ENCODE measurements at regions not wholly inside any gene's neighbourhood (a gene's known extent, or its start where the extent isn't known, plus 50 kb on each side); places are given as distances from the start of the nearest gene placed in this dataset.

DNA sequence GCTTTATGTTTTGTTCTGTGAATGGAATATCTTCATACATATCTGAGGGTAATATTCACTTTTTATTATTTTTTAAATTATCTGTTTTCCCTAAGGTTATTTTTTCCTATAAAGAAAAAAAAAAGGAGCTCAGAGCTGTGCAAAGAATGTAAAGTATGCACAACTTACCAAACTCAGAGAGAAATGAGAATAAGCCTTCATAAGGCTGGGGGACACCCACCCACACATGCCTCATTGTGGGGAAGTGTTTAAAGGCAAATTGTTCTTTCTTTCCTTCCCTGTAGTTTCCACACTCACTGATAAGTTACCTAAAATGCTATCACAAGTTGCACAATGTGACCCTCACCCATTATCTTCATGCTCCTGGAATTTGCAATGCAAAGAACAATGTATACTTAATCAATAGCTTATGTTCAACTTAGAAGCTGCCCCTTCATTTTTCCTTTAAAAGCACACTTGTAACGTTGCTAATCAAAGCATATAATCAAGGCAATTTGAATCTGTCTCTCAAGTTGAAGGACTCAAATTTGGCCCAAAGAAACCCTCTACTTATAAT lies 108.1 kb downstream of the GNAT3 start:
- in situ Hi-C loops (cut with HindIII; ENCODE audit: low sequenced_read_pairs): no loop called here
- no peak for DNase-seq (ENCODE audit: low spot score)

DNA sequence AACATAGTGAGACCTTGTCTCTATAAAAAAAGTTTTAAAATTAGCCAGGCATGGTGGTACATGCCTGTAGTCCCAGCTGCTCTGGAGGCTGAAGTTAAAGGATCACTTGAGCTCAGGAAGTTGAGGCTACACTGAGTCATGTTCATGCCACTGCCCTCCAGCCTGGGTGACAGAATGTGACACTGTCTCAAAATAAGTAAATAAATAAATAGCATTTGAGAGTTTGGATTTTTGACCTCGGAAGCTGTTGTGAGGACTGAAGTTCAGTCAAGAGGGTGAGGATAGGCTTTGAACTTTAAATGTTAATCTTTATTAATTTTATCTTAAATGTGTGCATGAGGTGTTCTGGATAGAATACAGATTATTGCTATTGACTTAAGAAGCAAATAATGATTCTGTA lies 110.2 kb downstream of the GNAT3 start:
- in situ Hi-C loops (cut with HindIII; ENCODE audit: low sequenced_read_pairs): no loop called here
- DNase-seq (ENCODE audit: low spot score): no peak

- DNase-seq (ENCODE audit: low spot score): no peak
- in situ Hi-C loops (cut with HindIII; ENCODE audit: low sequenced_read_pairs): no loop called here
These were observed 118.1 kb downstream of the GNAT3 start for GRCh38 chr7:80393786-80394185.

GRCh38 chr7:80392229-80393169 lies 119.4 kb downstream of the GNAT3 start:
- in situ Hi-C loops (cut with HindIII; ENCODE audit: low sequenced_read_pairs): no loop called here

GRCh38 chr7:80387634-80388193 lies 124.2 kb downstream of the GNAT3 start:
- in situ Hi-C loops (cut with HindIII; ENCODE audit: low sequenced_read_pairs): no loop called here

More at GRCh38 chr7:80392229-80393169, 119.4 kb downstream of the GNAT3 start:
- peak; percentile 52 for DNase-seq (ENCODE audit: low spot score)

GRCh38 chr7:80386686-80387085 lies 125.2 kb downstream of the GNAT3 start:
- in situ Hi-C loops (cut with HindIII; ENCODE audit: low sequenced_read_pairs): no loop called here
- no peak for DNase-seq (ENCODE audit: low spot score)

More at GRCh38 chr7:80387634-80388193, 124.2 kb downstream of the GNAT3 start:
- no peak for DNase-seq (ENCODE audit: low spot score)

DNA sequence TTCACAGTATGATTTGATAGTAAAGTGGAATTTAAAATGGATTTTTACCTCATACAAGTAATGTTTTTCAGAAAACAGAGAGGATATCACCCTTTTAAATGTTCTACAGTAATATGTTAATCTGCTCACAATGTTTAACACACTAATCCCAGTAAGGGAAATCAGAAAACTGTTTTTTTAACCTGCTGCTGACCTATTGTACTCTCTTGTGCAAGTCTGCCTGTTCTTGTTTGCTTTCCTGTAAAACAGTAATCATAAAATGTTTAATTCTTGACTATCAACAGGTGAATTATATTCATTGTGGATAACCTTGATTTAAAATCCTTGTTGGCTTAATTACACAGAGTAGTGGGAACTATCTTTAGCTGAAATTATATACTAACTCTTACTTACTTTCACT lies 126.4 kb downstream of the GNAT3 start:
- in situ Hi-C loops (cut with HindIII; ENCODE audit: low sequenced_read_pairs): no loop called here
- DNase-seq (ENCODE audit: low spot score): no peak

DNA sequence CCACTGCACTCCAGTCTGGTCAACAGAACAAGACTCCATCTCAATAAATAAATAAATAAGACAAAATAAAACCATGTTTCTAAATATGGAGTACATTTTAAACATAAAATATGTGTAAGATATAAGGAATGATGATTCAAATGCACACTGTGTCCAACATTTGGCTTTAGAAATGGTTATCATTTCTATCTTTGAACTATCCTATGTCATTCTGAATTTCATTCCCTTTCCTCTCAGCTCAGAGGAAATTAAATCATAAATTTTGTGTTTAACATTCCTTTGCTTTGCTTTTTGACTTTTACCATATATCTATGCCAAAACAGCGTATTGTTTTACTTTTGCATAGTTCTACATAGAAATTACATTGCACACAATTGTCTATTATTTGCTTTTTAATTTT lies 130.9 kb downstream of the GNAT3 start:
- no peak for DNase-seq (ENCODE audit: low spot score)
- in situ Hi-C loops (cut with HindIII; ENCODE audit: low sequenced_read_pairs): no loop called here

DNA sequence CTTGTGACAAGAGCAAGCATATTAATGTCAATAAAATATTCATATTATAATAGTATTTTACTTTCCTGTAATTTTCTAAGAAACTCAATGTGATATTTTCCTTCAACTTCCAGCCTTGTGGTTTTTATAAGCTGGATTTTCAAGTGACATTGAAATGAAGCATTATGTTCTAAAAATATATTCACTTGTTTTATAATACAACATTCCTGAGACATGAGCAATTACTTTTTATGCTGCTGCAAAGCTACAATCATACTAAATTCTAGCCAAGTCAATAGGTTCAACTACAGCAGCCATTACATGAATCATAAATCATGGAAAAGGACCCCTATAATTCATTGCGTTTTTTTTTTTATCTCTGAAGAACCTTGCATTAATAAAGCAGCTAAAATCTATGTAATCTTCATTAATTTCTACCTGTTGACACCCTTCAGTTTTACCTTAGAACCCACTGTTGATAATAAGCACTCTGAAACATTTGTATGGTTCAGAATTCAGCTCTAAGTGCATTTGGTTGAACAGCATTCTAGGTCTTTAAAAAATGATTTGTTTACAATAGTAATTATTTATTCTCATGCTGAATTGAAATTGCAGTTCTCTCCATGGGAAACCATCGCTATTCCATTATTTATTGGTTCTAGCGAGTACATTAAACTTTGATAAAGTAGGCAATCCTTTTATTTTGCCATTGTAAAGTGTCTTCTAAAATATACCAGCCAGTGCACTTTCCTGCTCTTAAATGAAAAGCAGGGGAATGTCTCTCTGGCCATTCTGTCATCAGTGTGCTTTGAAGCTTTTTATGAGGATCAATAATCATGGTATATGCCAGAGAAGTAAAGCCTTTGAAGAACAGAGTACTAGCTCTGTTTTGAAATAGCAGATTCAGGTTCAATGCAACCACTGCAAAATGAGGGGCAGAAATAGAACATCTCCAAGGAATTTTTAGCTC lies 132.6 kb downstream of the GNAT3 start:
- no peak for DNase-seq (ENCODE audit: low spot score)
- in situ Hi-C loops (cut with HindIII; ENCODE audit: low sequenced_read_pairs): no loop called here

DNA sequence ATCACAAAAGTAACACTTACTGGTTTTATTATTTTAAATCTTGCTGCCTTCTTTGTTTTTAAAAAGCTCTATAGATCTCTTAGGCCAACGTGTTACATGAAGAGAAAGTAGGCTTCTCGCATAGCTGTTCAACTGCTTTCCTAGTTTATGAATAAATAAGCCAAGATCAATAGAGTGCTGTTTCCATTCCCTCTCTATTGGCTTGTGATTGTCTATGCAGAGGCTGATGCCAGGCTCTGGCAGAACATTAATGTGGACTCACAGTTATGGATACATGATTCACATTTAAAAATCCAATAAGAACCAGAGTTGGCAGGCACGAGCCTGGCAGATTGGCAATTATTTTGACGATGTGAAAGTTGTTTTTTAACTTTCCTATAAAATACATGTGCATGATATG lies 137.5 kb downstream of the GNAT3 start:
- in situ Hi-C loops (cut with HindIII; ENCODE audit: low sequenced_read_pairs): no loop called here
- DNase-seq (ENCODE audit: low spot score): no peak

- no peak for DNase-seq (ENCODE audit: low spot score)
- in situ Hi-C loops (cut with HindIII; ENCODE audit: low sequenced_read_pairs): no loop called here
These were observed 138.3 kb downstream of the GNAT3 start for GRCh38 chr7:80373429-80374032.

DNA sequence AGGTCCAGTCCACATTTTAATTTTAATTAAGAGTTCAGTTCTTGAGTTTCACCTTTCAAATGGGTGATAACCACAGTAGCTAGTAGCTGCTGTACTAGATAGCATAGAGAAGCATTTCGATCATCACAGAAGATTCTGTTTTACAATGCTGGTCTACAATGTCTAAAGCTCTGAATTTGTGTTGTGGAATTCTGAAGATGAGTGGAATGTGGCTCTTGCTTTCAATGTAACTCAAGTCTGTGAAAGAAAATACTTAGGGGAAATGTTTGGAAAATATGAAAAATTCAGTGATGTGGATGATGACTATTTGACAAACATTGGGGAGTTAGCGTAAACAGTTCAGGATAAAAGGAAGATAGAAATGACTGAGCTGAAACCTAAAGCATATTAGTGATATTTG lies 139.4 kb downstream of the GNAT3 start:
- DNase-seq (ENCODE audit: low spot score): no peak
- in situ Hi-C loops (cut with HindIII; ENCODE audit: low sequenced_read_pairs): no loop called here

- in situ Hi-C loops (cut with HindIII; ENCODE audit: low sequenced_read_pairs): no loop called here
- DNase-seq (ENCODE audit: low spot score): no peak
These were observed 141.3 kb downstream of the GNAT3 start for GRCh38 chr7:80370587-80370986.

DNA sequence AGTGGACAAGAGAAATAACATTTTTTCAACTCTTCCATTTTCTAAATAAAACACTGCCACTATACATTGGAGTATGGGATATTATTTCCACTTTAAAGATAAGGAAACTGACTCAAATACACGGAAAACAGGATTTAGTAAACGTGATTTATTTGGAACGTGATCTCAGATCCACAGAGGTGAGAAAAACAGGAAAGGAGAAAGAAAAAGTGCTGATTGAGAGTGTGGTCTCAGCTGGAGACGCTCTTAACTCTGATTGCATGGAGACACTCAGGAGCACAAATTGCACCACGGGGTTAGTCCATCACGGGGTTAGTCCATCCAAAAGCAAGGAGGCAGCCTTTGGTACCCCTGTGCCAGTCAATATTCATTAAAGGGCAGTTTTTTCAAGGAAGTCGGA lies 142.5 kb downstream of the GNAT3 start:
- DNase-seq (ENCODE audit: low spot score): no peak
- in situ Hi-C loops (cut with HindIII; ENCODE audit: low sequenced_read_pairs): no loop called here

DNA sequence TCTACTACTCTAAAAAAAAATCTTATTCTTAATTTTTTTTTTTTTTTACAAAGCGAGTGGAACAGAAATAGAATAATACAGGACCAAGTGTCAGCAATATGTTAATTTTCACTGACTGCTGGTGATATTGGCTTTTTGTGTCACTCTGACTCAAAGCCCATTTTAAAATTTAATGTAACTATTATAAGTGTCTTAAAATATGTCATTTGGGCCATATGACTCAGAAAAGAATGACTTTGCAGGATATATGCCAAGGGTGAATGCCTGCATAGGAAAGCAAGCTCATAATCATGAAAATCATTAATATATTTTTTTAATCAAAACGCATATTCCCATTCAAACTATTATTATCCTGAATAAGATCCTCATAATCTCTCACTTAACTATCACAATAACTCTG lies 149.2 kb downstream of the GNAT3 start:
- DNase-seq (ENCODE audit: low spot score): no peak
- in situ Hi-C loops (cut with HindIII; ENCODE audit: low sequenced_read_pairs): no loop called here

GRCh38 chr7:80362010-80362618 lies 149.8 kb downstream of the GNAT3 start:
- in situ Hi-C loops (cut with HindIII; ENCODE audit: low sequenced_read_pairs): no loop called here

GRCh38 chr7:80359476-80359875 lies 152.4 kb downstream of the GNAT3 start:
- no peak for DNase-seq (ENCODE audit: low spot score)
- in situ Hi-C loops (cut with HindIII; ENCODE audit: low sequenced_read_pairs): no loop called here

More at GRCh38 chr7:80362010-80362618, 149.8 kb downstream of the GNAT3 start:
- no peak for DNase-seq (ENCODE audit: low spot score)

- in situ Hi-C loops (cut with HindIII; ENCODE audit: low sequenced_read_pairs): no loop called here
These were observed 152.8 kb downstream of the GNAT3 start for GRCh38 chr7:80359029-80359428.

GRCh38 chr7:80357530-80357929 lies 154.3 kb downstream of the GNAT3 start:
- in situ Hi-C loops (cut with HindIII; ENCODE audit: low sequenced_read_pairs): no loop called here
- DNase-seq (ENCODE audit: low spot score): no peak

More at GRCh38 chr7:80359029-80359428, 152.8 kb downstream of the GNAT3 start:
- no peak for DNase-seq (ENCODE audit: low spot score)

Measured in G401 (cell line).